Prostate gland (tissue), 2 donors: ENCODE measurements at regions not wholly inside any gene's neighbourhood (a gene's known extent, or its start where the extent isn't known, plus 50 kb on each side); places are given as distances from the start of the nearest gene placed in this dataset.

ENCODE experiments used
- DNase-seq: peaks from one replicate; pipeline ENCODE4 v3.0.0-alpha.2; 2019; ENCODE audit warnings: low spot score
- H3K27ac ChIP-seq, 2 donors: fragments of 200-600 bp; sonication (generic); 2 replicates each; pipeline ENCODE4 v1.5.1; 2017 to 2019
- H3K27me3 ChIP-seq: fragments of 200-600 bp; sonication (generic); replicated peaks from 2 replicates; pipeline ENCODE4 v1.5.1; 2019; ENCODE audit not compliant: insufficient read depth
- H3K36me3 ChIP-seq, 2 donors: fragments of 200-600 bp; sonication (generic); 1 replicate in 1 of 2; 2 replicates in 1 of 2; pipeline versions ENCODE4 v1.5.1 to v1.8.1; 2017 to 2019
- H3K4me1 ChIP-seq: fragments of 200-600 bp; sonication (generic); replicated peaks from 2 replicates; pipeline ENCODE4 v1.5.1; 2019
- H3K4me3 ChIP-seq, 2 donors: fragments of 200-600 bp; sonication (generic); 2 replicates each; pipeline ENCODE4 v1.5.1; 2017 to 2019
- H3K9me3 ChIP-seq: fragments of 200-600 bp; sonication (generic); 2 replicates; pipeline ENCODE4 v1.5.1; 2017
- CTCF ChIP-seq, 4 experiments: fragments of 200-600 bp in 2 of 4; fragments of 450-650 bp in 2 of 4; sonication (generic) in 2 of 4; IDR thresholded peaks; 1 replicate in 3 of 4; 2 replicates in 1 of 4; pipeline ENCODE4 v1.5.1; 2016 to 2019; ENCODE audit warnings: antibody characterized with exemption in 4 of 4, mild to moderate bottlenecking in 2 of 4, moderate library complexity in 2 of 4
- POLR2A ChIP-seq: fragments of 450-650 bp; IDR thresholded peaks from one replicate; pipeline ENCODE4 v1.6.1; 2016; ENCODE audit warnings: antibody characterized with exemption, mild to moderate bottlenecking
- POLR2AphosphoS5 ChIP-seq: sonication (generic); formaldehyde crosslinking; IDR thresholded peaks from one replicate; pipeline ENCODE4 v1.6.1; 2017; ENCODE audit warnings: antibody characterized with exemption
- WGBS: methylation state at CpG from one replicate; pipeline ENCODE4 v1.1.5; 2018; 5-methylcytosine and 5-hydroxymethylcytosine counted together
- intact Hi-C: fragments of 100-400 bp; cut with DNase I; formaldehyde crosslinking; loops from one replicate; pipeline ENCODE4 v1.14.2; 2022

- H3K27ac ChIP-seq = no peak overlapping the region
- H3K9me3 ChIP-seq = no peaks in the 10 kb centered on the region
- H3K4me3 ChIP-seq = no peak overlapping the region
- no peaks in the 10 kb centered on the region for H3K4me1 ChIP-seq
- no peak for TF ChIP-seq POLR2A
- no peak for TF ChIP-seq POLR2AphosphoS5
- intact Hi-C loops = no loop called here
- no peak for DNase-seq
- 76% methylated on average over 7 of the region's 7 CpGs for WGBS
- no peaks in the 10 kb centered on the region for H3K36me3 ChIP-seq
- peaks cover 6% of the 10 kb centered on the region for H3K27me3 ChIP-seq
These were observed 120.5 kb upstream of the PEG3 start for GRCh38 chr19:56960959-56961543.

GRCh38 chr19:56964410-56964920 is 123.9 kb upstream of the PEG3 start:
- Histone ChIP-seq H3K27me3 (peaks cover 5% of the 10 kb centered on the region), H3K4me1 (no peaks in the 10 kb centered on the region), H3K36me3 (no peaks in the 10 kb centered on the region), H3K9me3 (no peaks in the 10 kb centered on the region), H3K27ac (no peak overlapping the region), H3K4me3 (no peak overlapping the region)
- TF ChIP-seq CTCF (IDR thresholded peaks at IDR 0.05) (no peak), POLR2A (no peak), POLR2AphosphoS5 (no peak)
- 81% methylated on average over 8 of the region's 8 CpGs for WGBS
- DNase-seq = no peak
- intact Hi-C loops = no loop called here

GRCh38 chr19:56966225-56966696 is 125.7 kb upstream of the PEG3 start:
- no peak overlapping the region for H3K4me3 ChIP-seq
- H3K27ac ChIP-seq = no peak overlapping the region
- TF ChIP-seq CTCF (IDR thresholded peaks at IDR 0.05) = no peak
- no peak for TF ChIP-seq POLR2A
- TF ChIP-seq POLR2AphosphoS5 = no peak
- peaks cover 4% of the 10 kb centered on the region for H3K27me3 ChIP-seq
- H3K36me3 ChIP-seq = no peaks in the 10 kb centered on the region
- no peaks in the 10 kb centered on the region for H3K4me1 ChIP-seq
- H3K9me3 ChIP-seq = no peaks in the 10 kb centered on the region
- no peak for DNase-seq
- WGBS = 17% methylated on average over 17 of the region's 17 CpGs
- intact Hi-C loops = no loop called here

GRCh38 chr19:56966697-56967299 is 126.3 kb upstream of the PEG3 start:
- no peaks in the 10 kb centered on the region for H3K4me1 ChIP-seq
- 82% methylated on average over 13 of the region's 13 CpGs for WGBS
- no peak overlapping the region for H3K4me3 ChIP-seq
- no peaks in the 10 kb centered on the region for H3K36me3 ChIP-seq
- no peak overlapping the region for H3K27ac ChIP-seq
- intact Hi-C loops = no loop called here
- no peak for DNase-seq
- peaks cover 4% of the 10 kb centered on the region for H3K27me3 ChIP-seq
- no peak for TF ChIP-seq POLR2A
- no peak for TF ChIP-seq CTCF (IDR thresholded peaks at IDR 0.05)
- TF ChIP-seq POLR2AphosphoS5 = no peak
- no peaks in the 10 kb centered on the region for H3K9me3 ChIP-seq

- H3K4me3 ChIP-seq = no peak overlapping the region
- no peak for TF ChIP-seq POLR2A
- TF ChIP-seq POLR2AphosphoS5 = no peak
- no peak for TF ChIP-seq CTCF (IDR thresholded peaks at IDR 0.05)
- H3K36me3 ChIP-seq = no peaks in the 10 kb centered on the region
- H3K27me3 ChIP-seq = peaks cover 4% of the 10 kb centered on the region
- H3K9me3 ChIP-seq = no peaks in the 10 kb centered on the region
- WGBS = 30% methylated on average over 2 of the region's 2 CpGs
- no peaks in the 10 kb centered on the region for H3K4me1 ChIP-seq
- no peak for DNase-seq
- H3K27ac ChIP-seq = no peak overlapping the region
- intact Hi-C loops = no loop called here
These were observed 128.6 kb upstream of the PEG3 start for GRCh38 chr19:56969156-56969555.
